Kidney epithelial cell (primary cell): ENCODE measurements at regions not wholly inside any gene's neighbourhood (a gene's known extent, or its start where the extent isn't known, plus 50 kb on each side); places are given as distances from the start of the nearest gene placed in this dataset.

ENCODE experiments used
- DNase-seq: peaks from one replicate; pipeline ENCODE4 v3.0.0-alpha.2; 2010; ENCODE audit warnings: low read depth
- H3K27me3 ChIP-seq: 2 replicates; pipeline ENCODE4 v1.6.0; 2011; ENCODE audit warnings: low read length; ENCODE audit not compliant: control insufficient read depth, insufficient read depth
- H3K36me3 ChIP-seq: 2 replicates; pipeline ENCODE4 v1.5.1; 2011; ENCODE audit warnings: low read length; ENCODE audit not compliant: control insufficient read depth, insufficient read depth
- H3K4me3 ChIP-seq: 2 replicates; pipeline ENCODE4 v1.5.1; 2011; ENCODE audit warnings: low read depth, mild to moderate bottlenecking, control low read depth, low read length
- TF ChIP-seq, protein P1 (sequence below): IDR thresholded peaks from 2 replicates; pipeline ENCODE4 v1.5.1; 2011; ENCODE audit warnings: mild to moderate bottlenecking, moderate library complexity, low read length, control low read depth, inconsistent platforms; ENCODE audit not compliant: insufficient read depth, poor library complexity, severe bottlenecking

DNA sequence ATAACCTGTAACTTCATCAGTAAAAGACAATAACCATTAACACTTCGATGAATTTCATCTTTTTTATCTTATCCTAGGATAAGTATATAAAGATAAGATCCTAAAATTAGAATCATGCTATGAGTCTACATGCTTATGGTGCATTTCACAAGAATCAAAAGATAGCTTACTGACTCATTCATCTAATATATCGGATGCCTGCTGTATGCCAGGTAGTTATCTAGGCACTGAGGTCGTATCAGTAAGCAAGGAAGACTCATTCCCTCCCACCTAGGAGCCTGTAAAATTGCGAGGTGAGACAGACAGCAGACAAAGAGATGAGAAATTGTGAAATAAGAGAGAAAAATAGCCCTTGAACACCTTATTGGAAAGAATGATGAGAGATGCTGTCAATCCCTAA, 240.6 kb upstream of the ADAMTSL1 start:
- H3K36me3 ChIP-seq: no peaks in the 10 kb centered on the region
- DNase-seq: no peak
- H3K4me3 ChIP-seq: no peak overlapping the region
- TF ChIP-seq, protein P1, sequence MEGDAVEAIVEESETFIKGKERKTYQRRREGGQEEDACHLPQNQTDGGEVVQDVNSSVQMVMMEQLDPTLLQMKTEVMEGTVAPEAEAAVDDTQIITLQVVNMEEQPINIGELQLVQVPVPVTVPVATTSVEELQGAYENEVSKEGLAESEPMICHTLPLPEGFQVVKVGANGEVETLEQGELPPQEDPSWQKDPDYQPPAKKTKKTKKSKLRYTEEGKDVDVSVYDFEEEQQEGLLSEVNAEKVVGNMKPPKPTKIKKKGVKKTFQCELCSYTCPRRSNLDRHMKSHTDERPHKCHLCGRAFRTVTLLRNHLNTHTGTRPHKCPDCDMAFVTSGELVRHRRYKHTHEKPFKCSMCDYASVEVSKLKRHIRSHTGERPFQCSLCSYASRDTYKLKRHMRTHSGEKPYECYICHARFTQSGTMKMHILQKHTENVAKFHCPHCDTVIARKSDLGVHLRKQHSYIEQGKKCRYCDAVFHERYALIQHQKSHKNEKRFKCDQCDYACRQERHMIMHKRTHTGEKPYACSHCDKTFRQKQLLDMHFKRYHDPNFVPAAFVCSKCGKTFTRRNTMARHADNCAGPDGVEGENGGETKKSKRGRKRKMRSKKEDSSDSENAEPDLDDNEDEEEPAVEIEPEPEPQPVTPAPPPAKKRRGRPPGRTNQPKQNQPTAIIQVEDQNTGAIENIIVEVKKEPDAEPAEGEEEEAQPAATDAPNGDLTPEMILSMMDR: no peak
- no peaks in the 10 kb centered on the region for H3K27me3 ChIP-seq

DNA sequence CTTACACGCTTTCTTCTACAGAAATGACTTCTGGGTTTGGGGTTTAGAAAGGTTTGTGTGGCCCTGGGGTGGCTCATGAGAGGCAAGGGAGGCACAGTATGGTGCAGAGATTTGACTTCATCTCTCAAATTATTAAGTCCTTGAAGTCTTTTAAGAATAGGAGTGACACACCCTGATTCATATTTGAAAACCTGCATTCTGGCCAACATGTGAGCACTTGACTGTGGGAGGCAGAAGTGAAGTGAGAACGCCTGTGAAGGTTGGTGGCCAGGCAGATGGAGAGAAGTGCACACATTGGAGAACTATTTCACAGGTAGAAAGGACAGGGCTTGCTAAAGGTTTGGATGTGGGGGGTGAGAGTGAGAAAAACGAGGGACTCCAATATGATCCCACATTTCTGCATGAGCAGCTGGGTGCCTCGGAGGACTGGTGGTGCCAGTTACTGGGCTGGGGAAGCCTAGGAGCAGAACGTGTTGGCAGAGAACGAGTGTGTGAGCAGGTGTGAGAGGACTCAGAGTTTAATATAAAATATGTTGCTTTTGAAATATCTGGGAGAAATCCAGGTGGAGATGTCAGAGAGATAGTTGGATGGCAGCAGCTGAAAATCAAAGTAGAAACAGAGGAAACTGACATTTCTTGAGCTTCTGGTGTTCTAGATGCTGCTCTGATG, 240.0 kb upstream of the ADAMTSL1 start:
- Histone ChIP-seq H3K27me3 (no peaks in the 10 kb centered on the region), H3K4me3 (no peak overlapping the region), H3K36me3 (no peaks in the 10 kb centered on the region)
- TF ChIP-seq, protein P1: no peak
- no peak for DNase-seq

DNA sequence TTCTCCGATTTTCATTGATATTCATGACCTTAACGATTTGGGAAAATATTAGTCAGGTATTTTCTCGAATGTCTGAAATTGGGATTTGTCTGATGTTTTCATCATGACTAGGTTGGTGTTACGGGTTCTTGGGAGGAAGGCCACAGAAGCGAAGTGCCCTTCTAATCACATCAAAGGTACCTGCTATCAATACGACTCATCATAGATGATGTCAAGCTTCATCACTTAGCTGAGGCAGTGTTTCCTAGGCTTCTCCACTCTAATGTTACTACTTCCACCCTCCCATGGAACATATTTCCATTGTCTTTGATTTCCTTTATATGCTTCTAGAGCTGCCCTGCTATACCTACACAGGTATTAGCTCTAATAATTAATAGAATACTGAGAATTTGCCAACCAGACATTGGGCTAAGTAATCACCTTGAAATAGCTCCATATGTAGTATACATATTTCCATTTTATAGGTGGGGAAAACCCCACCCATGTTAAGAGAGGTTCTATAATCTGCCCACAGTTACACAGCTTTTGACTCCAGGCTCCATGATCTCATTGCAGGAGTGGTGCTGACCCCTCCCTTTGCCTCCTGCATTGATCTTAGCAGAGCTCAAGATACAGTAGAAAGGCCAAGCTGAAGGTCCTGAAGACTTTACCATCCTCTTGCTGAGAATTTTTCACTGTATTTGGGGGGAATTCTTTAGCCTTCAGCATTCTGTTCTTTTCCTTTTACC, 238.6 kb upstream of the ADAMTSL1 start:
- Histone ChIP-seq H3K27me3 (no peaks in the 10 kb centered on the region), H3K36me3 (no peaks in the 10 kb centered on the region), H3K4me3 (no peak overlapping the region)
- TF ChIP-seq, protein P1: no peak
- no peak for DNase-seq

DNA sequence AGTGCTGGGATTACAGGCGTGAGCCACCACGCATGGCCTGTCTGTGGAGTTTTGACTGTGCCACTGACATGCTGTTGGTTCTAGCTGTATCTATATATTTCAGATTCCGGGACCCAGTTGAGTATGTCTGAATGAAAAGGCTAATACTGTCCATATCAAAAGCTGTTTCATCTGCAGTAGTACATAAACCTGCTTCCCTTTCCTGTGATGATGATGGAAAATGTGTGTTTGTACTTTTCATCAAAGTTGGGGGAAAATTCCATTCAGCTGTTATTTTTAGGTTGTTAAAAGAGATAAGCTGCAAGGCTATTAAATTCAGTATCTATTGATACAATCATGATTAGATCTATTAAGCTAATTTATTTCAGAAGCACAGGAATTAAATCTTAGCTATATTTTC, 237.6 kb upstream of the ADAMTSL1 start:
- Histone ChIP-seq H3K36me3 (no peaks in the 10 kb centered on the region), H3K27me3 (no peaks in the 10 kb centered on the region), H3K4me3 (no peak overlapping the region)
- TF ChIP-seq, protein P1: no peak
- no peak for DNase-seq

DNA sequence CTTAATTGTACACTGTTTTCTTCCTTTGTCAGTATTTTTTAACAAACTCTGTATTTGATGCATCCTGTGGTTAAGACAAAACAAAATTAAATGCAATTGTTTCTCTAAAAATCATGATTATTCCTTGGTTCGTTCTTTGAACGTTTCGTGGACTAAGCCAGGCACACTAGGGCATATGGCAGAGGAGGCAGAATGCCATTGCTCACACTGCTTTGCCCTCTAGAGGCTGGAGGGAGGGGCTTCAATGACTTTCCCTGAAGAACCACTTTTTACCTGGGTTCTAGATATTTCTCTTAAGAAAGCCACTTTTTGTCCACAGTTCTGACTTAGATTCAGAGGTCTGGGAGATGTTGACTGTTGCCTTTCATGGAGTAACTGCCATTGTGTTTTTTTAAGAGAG, 236.2 kb upstream of the ADAMTSL1 start:
- TF ChIP-seq, protein P1: peak; percentile 13
- Histone ChIP-seq H3K4me3 (no peak overlapping the region), H3K27me3 (no peaks in the 10 kb centered on the region), H3K36me3 (no peaks in the 10 kb centered on the region)
- no peak for DNase-seq

DNA sequence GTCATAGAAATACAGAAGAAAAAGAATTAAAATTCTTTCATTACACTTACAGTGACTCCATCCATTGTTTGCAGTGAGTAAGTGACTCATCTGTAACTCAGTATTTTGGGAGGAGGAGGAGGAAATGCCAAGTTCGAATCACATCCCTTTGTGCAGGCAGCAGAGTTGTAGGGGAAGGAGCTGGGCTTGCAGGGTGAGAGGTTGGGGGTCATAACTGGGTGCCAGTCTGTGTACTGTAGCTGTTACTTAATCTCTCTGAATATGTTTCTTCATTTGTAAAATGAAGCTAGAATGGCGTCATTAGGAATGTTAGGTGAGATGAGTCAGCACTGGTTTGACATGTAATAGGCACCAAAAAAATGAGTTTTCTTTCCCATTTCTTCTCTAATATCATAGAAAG, 235.7 kb upstream of the ADAMTSL1 start:
- H3K36me3 ChIP-seq: no peaks in the 10 kb centered on the region
- H3K4me3 ChIP-seq: no peak overlapping the region
- no peaks in the 10 kb centered on the region for H3K27me3 ChIP-seq
- TF ChIP-seq, protein P1: no peak
- DNase-seq: peak; percentile 23
